CD4-positive, alpha-beta T cell (primary cell): ENCODE measurements at regions not wholly inside any gene's neighbourhood (a gene's known extent, or its start where the extent isn't known, plus 50 kb on each side); places are given as distances from the start of the nearest gene placed in this dataset.

Experiments used
- ATAC-seq: fragments of 200-7000 bp; cut with Tn5 transposase; one replicate; pipeline ENCODE4 v1.10.0; 2022; ENCODE audit warnings: mild to moderate bottlenecking; ENCODE audit not compliant: poor library complexity
- CTCF ChIA-PET: fragments of 350-600 bp; sonication (Branson Sonifier 250); formaldehyde crosslinking; loops from one replicate; lab custom pipeline; 2021; ENCODE audit warnings: antibody characterized with exemption, inconsistent platforms; lab: Charles Lee
- POLR2A ChIA-PET: fragments of 350-600 bp; sonication (Branson Sonifier 250); formaldehyde crosslinking; loops from one replicate; lab custom pipeline; 2021; ENCODE audit warnings: antibody characterized with exemption, inconsistent platforms; lab: Charles Lee
- DNase-seq, 14 experiments: peaks; one replicate each; pipeline ENCODE4 v3.0.0-alpha.2; 2013 to 2020; ENCODE audit warnings: mixed read lengths in 2 of 14
- H3K27ac ChIP-seq, 2 donors: one replicate each; pipeline versions ENCODE4 v1.5.1 to v1.7.0; 2013; ENCODE audit warnings: low read length in 2 of 2, low read depth in 1 of 2, mild to moderate bottlenecking in 1 of 2
- H3K27me3 ChIP-seq, 2 experiments: 1 replicate in 1 of 2; 2 replicates in 1 of 2; pipeline versions ENCODE4 v1.6.1 to v1.7.0; 2013; ENCODE audit warnings: low read length in 2 of 2, control low read depth in 1 of 2, mild to moderate bottlenecking in 1 of 2, moderate library complexity in 1 of 2; ENCODE audit not compliant: insufficient read depth in 2 of 2, control insufficient read depth in 1 of 2
- H3K36me3 ChIP-seq: one replicate; pipeline ENCODE4 v1.6.1; 2013; ENCODE audit warnings: low read length, control low read depth; ENCODE audit not compliant: insufficient read depth
- H3K4me1 ChIP-seq: one replicate; pipeline ENCODE4 v1.6.1; 2013; ENCODE audit warnings: low read length, control low read depth; ENCODE audit not compliant: insufficient read depth
- H3K4me3 ChIP-seq: one replicate; pipeline ENCODE4 v1.5.1; 2013; ENCODE audit warnings: mild to moderate bottlenecking, low read length, moderate library complexity
- H3K9me3 ChIP-seq, 2 experiments: 1 replicate in 1 of 2; 2 replicates in 1 of 2; pipeline versions ENCODE4 v1.6.1 to v1.7.0; 2013; ENCODE audit warnings: low read length in 2 of 2, mild to moderate bottlenecking in 2 of 2, control low read depth in 1 of 2, moderate library complexity in 1 of 2; ENCODE audit not compliant: control insufficient read depth in 1 of 2, insufficient read depth in 1 of 2
- H3K27ac Mint-ChIP-seq: one replicate; pipeline ENCODE4 v1.8.0; 2020; ENCODE audit warnings: mixed read lengths
- H3K27me3 Mint-ChIP-seq: one replicate; pipeline ENCODE4 v1.8.0; 2021; ENCODE audit warnings: mixed read lengths
- H3K36me3 Mint-ChIP-seq: one replicate; pipeline ENCODE4 v1.8.0; 2021; ENCODE audit warnings: low read depth, mixed read lengths
- H3K4me1 Mint-ChIP-seq: one replicate; pipeline ENCODE4 v1.8.0; 2021; ENCODE audit warnings: low read depth, mixed read lengths
- H3K4me3 Mint-ChIP-seq: one replicate; pipeline ENCODE4 v1.8.0; 2020; ENCODE audit warnings: mild to moderate bottlenecking, mixed read lengths
- H3K9me3 Mint-ChIP-seq: one replicate; pipeline ENCODE4 v1.8.0; 2020; ENCODE audit warnings: mixed read lengths
- CTCF ChIP-seq: fragments of 200-600 bp; IDR thresholded peaks from one replicate; pipeline ENCODE4 v1.8.0; 2022; ENCODE audit warnings: antibody characterized with exemption, mild to moderate bottlenecking
- intact Hi-C, 2 experiments: fragments of 100-400 bp; cut with DNase I in 1 of 2; cut with micrococcal nuclease in 1 of 2; formaldehyde crosslinking; loops; one replicate each; pipeline versions ENCODE4 v1.15.1 to v1.9.0; 2023 to 2025; cut with DNase I, micrococcal nuclease

- intact Hi-C loops: no loop called here
- Mint-ChIP-seq H3K4me3 (no peak overlapping the region), H3K27ac (no peak overlapping the region), H3K36me3 (no peaks in the 10 kb centered on the region), H3K4me1 (peaks cover 11% of the 10 kb centered on the region), H3K9me3 (no peaks in the 10 kb centered on the region), H3K27me3 (no peaks in the 10 kb centered on the region)
- TF ChIP-seq CTCF: no peak
- Histone ChIP-seq H3K9me3 (peaks cover 0 to 5% of the 10 kb centered on the region in 2 experiments), H3K27ac (no peak overlapping the region), H3K4me1 (no peaks in the 10 kb centered on the region), H3K36me3 (no peaks in the 10 kb centered on the region), H3K4me3 (no peak overlapping the region), H3K27me3 (no peaks in the 10 kb centered on the region)
- ChIA-PET POLR2A (interaction anchor here (1.4 kb wide), 1 partner anchor 17 kb away, joined by 3 read pairs; no protein-coding TSS in a partner anchor), CTCF (no interaction called here)
- DNase-seq (no peak), ATAC-seq (no peak)
Observed at GRCh38 chr4:117984366-117984680, 50.0 kb upstream of the NDST3 start.
